ENCODE measurements at regions not wholly inside any gene's neighbourhood (a gene's known extent, or its start where the extent isn't known, plus 50 kb on each side); places are given as distances from the start of the nearest gene placed in this dataset.

- WGBS, 2 experiments (ENCODE audit: insufficient coverage in 1 of 2, insufficient read length in 1 of 2): 91% methylated on average over 4 of the region's 4 CpGs; no CpG with 5 or more reads in 1 of the 2 experiments
Observed at GRCh38 chr5:66438087-66438486, 158.1 kb upstream of the MAST4 start.

DNA sequence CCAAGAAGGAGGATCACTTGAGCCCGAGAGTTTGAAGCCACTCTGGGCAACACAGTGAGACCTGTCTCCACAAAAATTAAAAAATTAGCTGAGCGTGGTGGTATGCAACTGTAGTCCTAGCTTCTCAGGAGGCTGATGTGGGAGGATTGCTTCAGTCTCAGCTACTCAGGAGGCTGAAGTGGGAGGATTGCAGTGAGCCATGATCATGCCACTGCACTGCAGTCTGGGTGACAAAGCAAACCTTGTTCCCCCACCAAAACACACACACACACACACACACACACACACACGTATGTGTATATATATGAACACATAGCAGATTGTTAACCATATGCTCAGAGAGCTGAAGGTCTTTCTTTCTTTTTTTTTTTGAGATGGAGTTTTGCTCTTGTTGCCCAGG, 157.5 kb upstream of the MAST4 start:
- Histone ChIP-seq H3K36me3 (ENCODE audit: control insufficient read depth, insufficient read depth, low read length) (no peaks in the 10 kb centered on the region), H3K27ac (ENCODE audit: low read depth, low read length) (no peak overlapping the region), H3K27me3 (ENCODE audit: control insufficient read depth, insufficient read depth, low read length, poor library complexity, severe bottlenecking) (no peaks in the 10 kb centered on the region), H3K9me3 (ENCODE audit: control insufficient read depth, low read length) (no peaks in the 10 kb centered on the region), H3K4me1 (ENCODE audit: control insufficient read depth, insufficient read depth, low read length) (no peaks in the 10 kb centered on the region), H3K9ac (ENCODE audit: extremely low read depth, low read length, poor library complexity, severe bottlenecking) (no peak overlapping the region), H3K4me3 (ENCODE audit: low read length) (no peak overlapping the region)
- H3K4me3 Mint-ChIP-seq: no peak overlapping the region
- H3K27ac Mint-ChIP-seq: no peak overlapping the region
- H3K4me1 Mint-ChIP-seq: no peaks in the 10 kb centered on the region
- H3K27me3 Mint-ChIP-seq (ENCODE audit: insufficient read depth): no peaks in the 10 kb centered on the region
- no peaks in the 10 kb centered on the region for H3K36me3 Mint-ChIP-seq (ENCODE audit: low read depth)
- TF ChIP-seq, protein P1, sequence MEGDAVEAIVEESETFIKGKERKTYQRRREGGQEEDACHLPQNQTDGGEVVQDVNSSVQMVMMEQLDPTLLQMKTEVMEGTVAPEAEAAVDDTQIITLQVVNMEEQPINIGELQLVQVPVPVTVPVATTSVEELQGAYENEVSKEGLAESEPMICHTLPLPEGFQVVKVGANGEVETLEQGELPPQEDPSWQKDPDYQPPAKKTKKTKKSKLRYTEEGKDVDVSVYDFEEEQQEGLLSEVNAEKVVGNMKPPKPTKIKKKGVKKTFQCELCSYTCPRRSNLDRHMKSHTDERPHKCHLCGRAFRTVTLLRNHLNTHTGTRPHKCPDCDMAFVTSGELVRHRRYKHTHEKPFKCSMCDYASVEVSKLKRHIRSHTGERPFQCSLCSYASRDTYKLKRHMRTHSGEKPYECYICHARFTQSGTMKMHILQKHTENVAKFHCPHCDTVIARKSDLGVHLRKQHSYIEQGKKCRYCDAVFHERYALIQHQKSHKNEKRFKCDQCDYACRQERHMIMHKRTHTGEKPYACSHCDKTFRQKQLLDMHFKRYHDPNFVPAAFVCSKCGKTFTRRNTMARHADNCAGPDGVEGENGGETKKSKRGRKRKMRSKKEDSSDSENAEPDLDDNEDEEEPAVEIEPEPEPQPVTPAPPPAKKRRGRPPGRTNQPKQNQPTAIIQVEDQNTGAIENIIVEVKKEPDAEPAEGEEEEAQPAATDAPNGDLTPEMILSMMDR (conservative IDR thresholded peaks at IDR 0.05): no peak
- no peaks in the 10 kb centered on the region for H3K9me3 Mint-ChIP-seq
- WGBS, 2 experiments (ENCODE audit: insufficient coverage in 1 of 2, insufficient read length in 1 of 2): 91 to 100% methylated on average over 1 to 3 of the region's 3 CpGs
- no peak for DNase-seq

More at GRCh38 chr5:66438087-66438486, 158.1 kb upstream of the MAST4 start:
- H3K4me1 ChIP-seq (ENCODE audit: control insufficient read depth, insufficient read depth, low read length): no peaks in the 10 kb centered on the region
- H3K9ac ChIP-seq (ENCODE audit: extremely low read depth, low read length, poor library complexity, severe bottlenecking): no peak overlapping the region
- H3K27me3 Mint-ChIP-seq (ENCODE audit: insufficient read depth): no peaks in the 10 kb centered on the region
- TF ChIP-seq, protein P1 (conservative IDR thresholded peaks at IDR 0.05): no peak
- no peaks in the 10 kb centered on the region for H3K36me3 ChIP-seq (ENCODE audit: control insufficient read depth, insufficient read depth, low read length)
- H3K4me3 ChIP-seq (ENCODE audit: low read length): no peak overlapping the region
- H3K4me1 Mint-ChIP-seq: no peaks in the 10 kb centered on the region
- no peak overlapping the region for H3K27ac ChIP-seq (ENCODE audit: low read depth, low read length)
- no peaks in the 10 kb centered on the region for H3K9me3 Mint-ChIP-seq
- no peaks in the 10 kb centered on the region for H3K36me3 Mint-ChIP-seq (ENCODE audit: low read depth)
- H3K27me3 ChIP-seq (ENCODE audit: control insufficient read depth, insufficient read depth, low read length, poor library complexity, severe bottlenecking): no peaks in the 10 kb centered on the region
- no peak overlapping the region for H3K27ac Mint-ChIP-seq
- no peak for DNase-seq
- H3K9me3 ChIP-seq (ENCODE audit: control insufficient read depth, low read length): no peaks in the 10 kb centered on the region
- H3K4me3 Mint-ChIP-seq: no peak overlapping the region

- Mint-ChIP-seq H3K27ac (no peak overlapping the region), H3K36me3 (ENCODE audit: low read depth) (no peaks in the 10 kb centered on the region), H3K4me3 (no peak overlapping the region), H3K9me3 (peaks cover 3% of the 10 kb centered on the region), H3K27me3 (ENCODE audit: insufficient read depth) (no peaks in the 10 kb centered on the region), H3K4me1 (no peaks in the 10 kb centered on the region)
- Histone ChIP-seq H3K9me3 (ENCODE audit: control insufficient read depth, low read length) (no peaks in the 10 kb centered on the region), H3K4me3 (ENCODE audit: low read length) (no peak overlapping the region), H3K27ac (ENCODE audit: low read depth, low read length) (peak overlapping the region; percentile 38), H3K27me3 (ENCODE audit: control insufficient read depth, insufficient read depth, low read length, poor library complexity, severe bottlenecking) (no peaks in the 10 kb centered on the region), H3K4me1 (ENCODE audit: control insufficient read depth, insufficient read depth, low read length) (no peaks in the 10 kb centered on the region), H3K36me3 (ENCODE audit: control insufficient read depth, insufficient read depth, low read length) (no peaks in the 10 kb centered on the region), H3K9ac (ENCODE audit: extremely low read depth, low read length, poor library complexity, severe bottlenecking) (no peak overlapping the region)
- TF ChIP-seq, protein P1 (conservative IDR thresholded peaks at IDR 0.05): no peak
- DNase-seq: no peak
- 85 to 92% methylated on average over 4 to 5 of the region's 5 CpGs for WGBS, 2 experiments (ENCODE audit: insufficient coverage in 1 of 2, insufficient read length in 1 of 2)
Observed at GRCh38 chr5:66440202-66440680, 156.0 kb upstream of the MAST4 start.

All from endodermal cell (in vitro differentiated cells).